Gastroesophageal sphincter (tissue), 4 donors: ENCODE measurements at regions not wholly inside any gene's neighbourhood (a gene's known extent, or its start where the extent isn't known, plus 50 kb on each side); places are given as distances from the start of the nearest gene placed in this dataset.

ENCODE experiments used
- ATAC-seq: fragments of 150-250 bp; one replicate; pipeline ENCODE4 v1.9.1; 2016; ENCODE audit warnings: mild to moderate bottlenecking, moderate library complexity
- H3K27ac ChIP-seq, 4 donors: fragments of 200-600 bp; sonication (generic) in 3 of 4; 1 replicate in 3 of 4; 2 replicates in 1 of 4; pipeline ENCODE4 v1.5.1; 2016 to 2019
- H3K27me3 ChIP-seq: fragments of 200-600 bp; sonication (generic); one replicate; pipeline ENCODE4 v1.5.1; 2019
- H3K36me3 ChIP-seq, 2 donors: fragments of 200-600 bp; sonication (generic); one replicate each; pipeline ENCODE4 v1.5.1; 2019; ENCODE audit warnings: control low read depth in 1 of 2
- H3K4me1 ChIP-seq, 3 donors: fragments of 200-600 bp; sonication (generic); 1 replicate in 2 of 3; 2 replicates in 1 of 3; pipeline ENCODE4 v1.5.1; 2016 to 2019; ENCODE audit warnings: control low read depth in 2 of 3
- H3K4me3 ChIP-seq, 2 donors: fragments of 200-600 bp; sonication (generic); one replicate each; pipeline ENCODE4 v1.5.1; 2019; ENCODE audit warnings: mild to moderate bottlenecking in 1 of 2, moderate library complexity in 1 of 2
- H3K9me3 ChIP-seq, 3 donors: fragments of 200-600 bp; sonication (generic); one replicate each; pipeline ENCODE4 v1.5.1; 2017 to 2019; ENCODE audit warnings: control low read depth in 2 of 3
- EP300 ChIP-seq: sonication (generic); formaldehyde crosslinking; IDR thresholded peaks from one replicate; pipeline ENCODE4 v1.6.1; 2017; ENCODE audit warnings: antibody characterized with exemption, mild to moderate bottlenecking
- POLR2A ChIP-seq, 2 donors: fragments of 450-650 bp; IDR thresholded peaks; one replicate each; pipeline ENCODE4 v1.6.1; 2017; ENCODE audit warnings: antibody characterized with exemption in 2 of 2, mild to moderate bottlenecking in 2 of 2, moderate library complexity in 1 of 2
- POLR2AphosphoS5 ChIP-seq: sonication (generic); formaldehyde crosslinking; IDR thresholded peaks from one replicate; pipeline ENCODE4 v1.6.1; 2017; ENCODE audit warnings: antibody characterized with exemption
- WGBS, 2 donors: methylation state at CpG; one replicate each; pipeline ENCODE4 v1.1.5; 2018; ENCODE audit warnings: low coverage in 1 of 2; 5-methylcytosine and 5-hydroxymethylcytosine counted together
- TF ChIP-seq, protein P1 (sequence below), 4 experiments: fragments of 200-600 bp in 2 of 4; fragments of 450-650 bp in 2 of 4; sonication (generic) in 1 of 4; IDR thresholded peaks; one replicate each; pipeline ENCODE4 v1.5.1; 2017 to 2019; ENCODE audit warnings: antibody characterized with exemption in 4 of 4, mild to moderate bottlenecking in 2 of 4, moderate library complexity in 2 of 4

DNA sequence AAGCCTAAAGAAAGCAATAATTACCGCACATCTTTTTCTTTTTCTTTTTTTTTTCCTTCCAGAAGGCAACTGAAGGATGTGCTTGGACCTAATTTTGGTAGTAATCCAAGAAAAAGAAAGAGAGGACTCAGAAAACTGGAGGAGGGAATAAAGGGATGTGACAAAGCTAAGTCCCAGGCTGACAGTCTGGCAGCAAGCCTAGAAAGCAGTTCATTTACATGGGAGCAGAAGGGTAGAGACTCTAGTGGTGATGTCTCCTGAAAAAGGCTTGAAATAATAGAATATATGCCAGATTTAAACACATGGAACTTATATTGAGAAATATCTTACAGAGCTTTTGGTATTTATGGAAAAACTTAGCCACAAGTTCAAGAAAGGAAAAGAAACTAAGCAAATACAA is 101.0 kb upstream of the SHISA6 start:
- no peaks in the 10 kb centered on the region for H3K27me3 ChIP-seq
- no peak for ATAC-seq
- no peak for TF ChIP-seq EP300
- TF ChIP-seq POLR2AphosphoS5: no peak
- TF ChIP-seq, protein P1, sequence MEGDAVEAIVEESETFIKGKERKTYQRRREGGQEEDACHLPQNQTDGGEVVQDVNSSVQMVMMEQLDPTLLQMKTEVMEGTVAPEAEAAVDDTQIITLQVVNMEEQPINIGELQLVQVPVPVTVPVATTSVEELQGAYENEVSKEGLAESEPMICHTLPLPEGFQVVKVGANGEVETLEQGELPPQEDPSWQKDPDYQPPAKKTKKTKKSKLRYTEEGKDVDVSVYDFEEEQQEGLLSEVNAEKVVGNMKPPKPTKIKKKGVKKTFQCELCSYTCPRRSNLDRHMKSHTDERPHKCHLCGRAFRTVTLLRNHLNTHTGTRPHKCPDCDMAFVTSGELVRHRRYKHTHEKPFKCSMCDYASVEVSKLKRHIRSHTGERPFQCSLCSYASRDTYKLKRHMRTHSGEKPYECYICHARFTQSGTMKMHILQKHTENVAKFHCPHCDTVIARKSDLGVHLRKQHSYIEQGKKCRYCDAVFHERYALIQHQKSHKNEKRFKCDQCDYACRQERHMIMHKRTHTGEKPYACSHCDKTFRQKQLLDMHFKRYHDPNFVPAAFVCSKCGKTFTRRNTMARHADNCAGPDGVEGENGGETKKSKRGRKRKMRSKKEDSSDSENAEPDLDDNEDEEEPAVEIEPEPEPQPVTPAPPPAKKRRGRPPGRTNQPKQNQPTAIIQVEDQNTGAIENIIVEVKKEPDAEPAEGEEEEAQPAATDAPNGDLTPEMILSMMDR (IDR thresholded peaks at IDR 0.05): no peak
- no peak for TF ChIP-seq POLR2A (IDR thresholded peaks at IDR 0.05)
- no peaks in the 10 kb centered on the region for H3K36me3 ChIP-seq
- no peaks in the 10 kb centered on the region for H3K9me3 ChIP-seq
- no peak overlapping the region for H3K4me3 ChIP-seq
- no peaks in the 10 kb centered on the region for H3K4me1 ChIP-seq
- 44 to 45% methylated on average over 1 of the region's 1 CpG for WGBS, 2 donors
- H3K27ac ChIP-seq: no peak overlapping the region

DNA sequence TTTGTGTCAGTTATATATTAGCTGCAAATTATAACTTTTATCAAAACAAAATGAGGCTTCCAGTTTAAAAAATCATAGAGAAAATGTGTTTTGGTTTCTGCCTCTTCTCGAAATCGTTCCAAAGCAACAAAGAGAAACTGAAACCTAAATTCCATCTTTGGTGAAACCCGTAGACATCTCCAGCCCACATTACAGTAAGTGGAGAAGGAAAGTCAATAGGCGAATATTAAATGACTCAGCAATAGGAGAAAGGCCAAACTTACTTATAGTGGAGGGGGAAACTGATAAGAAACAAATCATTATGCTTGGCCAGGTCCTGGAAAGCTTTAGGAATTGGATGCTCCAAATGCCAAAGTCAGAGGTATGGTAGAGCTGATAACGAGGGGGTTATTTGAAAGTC is 103.0 kb upstream of the SHISA6 start:
- no peaks in the 10 kb centered on the region for H3K4me1 ChIP-seq
- no peak overlapping the region for H3K4me3 ChIP-seq
- H3K9me3 ChIP-seq: no peaks in the 10 kb centered on the region
- H3K36me3 ChIP-seq: no peaks in the 10 kb centered on the region
- 58 to 72% methylated on average over 5 of the region's 5 CpGs for WGBS, 2 donors
- H3K27me3 ChIP-seq: no peaks in the 10 kb centered on the region
- TF ChIP-seq, protein P1 (IDR thresholded peaks at IDR 0.05): no peak
- TF ChIP-seq POLR2AphosphoS5 (no peak), EP300 (no peak), POLR2A (IDR thresholded peaks at IDR 0.05) (no peak)
- H3K27ac ChIP-seq: no peak overlapping the region
- no peak for ATAC-seq

DNA sequence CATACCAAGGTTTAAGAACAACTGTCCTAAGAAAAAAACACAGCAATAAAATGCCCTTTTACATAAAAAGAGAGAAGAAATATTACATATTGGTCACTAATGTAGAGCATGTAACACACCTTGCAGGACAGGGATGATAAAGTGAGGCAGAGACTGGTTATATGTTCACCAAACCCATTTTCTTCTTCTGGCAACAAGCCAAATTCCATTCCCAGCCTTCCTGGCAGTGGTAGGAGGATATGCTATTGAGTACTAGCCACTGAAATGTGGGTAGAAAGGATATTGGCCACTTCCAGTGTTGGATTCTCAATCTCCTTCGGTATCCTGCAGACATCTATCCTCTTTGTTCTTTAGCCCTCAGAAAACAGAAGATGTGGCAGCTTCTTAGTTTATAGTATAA is 105.2 kb upstream of the SHISA6 start:
- no peak overlapping the region for H3K27ac ChIP-seq
- ATAC-seq: no peak

DNA sequence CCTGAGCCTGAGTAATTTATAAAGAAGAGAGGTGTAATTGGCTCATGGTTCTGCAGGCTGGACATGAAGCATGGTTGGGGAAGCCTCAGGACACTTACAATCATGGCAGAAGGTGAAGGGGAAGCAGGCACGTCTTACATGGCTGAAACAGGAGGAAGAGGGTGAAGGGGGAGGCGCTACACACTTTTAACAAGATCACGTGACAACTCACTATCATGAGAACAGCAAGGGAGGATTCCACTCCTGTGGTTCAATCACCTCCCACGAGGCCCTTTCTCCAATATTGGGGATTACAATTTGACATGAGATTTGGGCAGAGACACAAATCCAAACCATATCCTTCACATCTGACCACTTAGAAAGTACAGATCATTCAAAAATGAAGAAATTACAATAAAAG is 110.6 kb upstream of the SHISA6 start:
- Histone ChIP-seq H3K27me3 (peaks cover 7% of the 10 kb centered on the region), H3K4me1 (no peaks in the 10 kb centered on the region), H3K4me3 (no peak overlapping the region), H3K9me3 (peaks cover 0 to 10% (median 0%) of the 10 kb centered on the region in 3 donors), H3K36me3 (no peaks in the 10 kb centered on the region), H3K27ac (no peak overlapping the region)
- no peak for ATAC-seq
- TF ChIP-seq POLR2AphosphoS5: no peak
- TF ChIP-seq POLR2A (IDR thresholded peaks at IDR 0.05): no peak
- no peak for TF ChIP-seq EP300
- TF ChIP-seq, protein P1 (IDR thresholded peaks at IDR 0.05): no peak
- WGBS, 2 donors: 57 to 63% methylated on average over 4 of the region's 4 CpGs

More for the DNA sequence above, 105.2 kb upstream of the SHISA6 start:
- H3K9me3 ChIP-seq: no peaks in the 10 kb centered on the region
- H3K36me3 ChIP-seq: no peaks in the 10 kb centered on the region
- TF ChIP-seq, protein P1 (IDR thresholded peaks at IDR 0.05): no peak
- no peak for TF ChIP-seq POLR2AphosphoS5
- no peaks in the 10 kb centered on the region for H3K4me1 ChIP-seq
- 57 to 100% methylated on average over 1 of the region's 1 CpG for WGBS, 2 donors
- H3K4me3 ChIP-seq: no peak overlapping the region
- no peaks in the 10 kb centered on the region for H3K27me3 ChIP-seq

DNA sequence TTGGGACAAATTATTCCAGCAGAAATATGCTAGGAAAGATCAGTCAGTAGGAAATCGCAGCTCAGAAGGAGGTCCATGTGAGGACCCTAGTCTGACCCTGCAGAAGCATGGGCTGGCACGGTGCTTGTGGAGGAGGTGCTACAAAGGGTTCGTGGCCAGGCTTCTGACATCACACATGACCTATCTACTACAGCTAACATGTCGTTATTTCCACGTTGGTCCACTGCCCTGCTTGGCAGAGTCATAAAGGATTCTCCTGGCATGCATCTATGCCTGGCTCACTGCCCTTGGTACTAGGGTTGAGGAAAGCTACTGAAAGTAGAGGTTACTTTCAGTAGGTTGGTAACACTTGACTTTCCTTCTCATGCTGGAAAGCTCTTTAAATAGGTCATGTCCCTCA is 118.1 kb upstream of the SHISA6 start:
- 47 to 53% methylated on average over 4 to 5 of the region's 5 CpGs for WGBS, 2 donors
- ATAC-seq: no peak
- H3K9me3 ChIP-seq: peaks cover 0 to 4% (median 0%) of the 10 kb centered on the region in 3 donors
- H3K27me3 ChIP-seq: peaks cover 7% of the 10 kb centered on the region
- no peak overlapping the region for H3K27ac ChIP-seq
- H3K4me1 ChIP-seq: no peaks in the 10 kb centered on the region
- no peaks in the 10 kb centered on the region for H3K36me3 ChIP-seq
- H3K4me3 ChIP-seq: no peak overlapping the region
- TF ChIP-seq, protein P1 (IDR thresholded peaks at IDR 0.05): no peak
- TF ChIP-seq EP300: no peak
